Fibroblast of the aortic adventitia (primary cell): ENCODE measurements at regions not wholly inside any gene's neighbourhood (a gene's known extent, or its start where the extent isn't known, plus 50 kb on each side); places are given as distances from the start of the nearest gene placed in this dataset. TPM values are rescaled to one million over a fixed set of nuclear protein-coding genes. Genes with fewer than 3 reads are reported as not detected.

ENCODE experiments used
- DNase-seq: peaks from one replicate; pipeline ENCODE4 v3.0.0-alpha.2; 2010; ENCODE audit warnings: low read depth
- H3K4me3 ChIP-seq: 2 replicates; pipeline ENCODE4 v1.5.1; 2011; ENCODE audit warnings: low read depth, mild to moderate bottlenecking, control low read depth, low read length, moderate library complexity
- small RNA-seq: library from RNA; depleted of rRNA; stranded (forward); fragments of <200 nt; gene quantifications from one replicate; pipeline ENCODE3, GENCODE V24; 2012
- TF ChIP-seq, protein P1 (sequence below): IDR thresholded peaks from 2 replicates; pipeline ENCODE4 v1.5.1; 2011; ENCODE audit warnings: mild to moderate bottlenecking, low read length, control low read depth, inconsistent platforms; ENCODE audit not compliant: insufficient read depth

DNA sequence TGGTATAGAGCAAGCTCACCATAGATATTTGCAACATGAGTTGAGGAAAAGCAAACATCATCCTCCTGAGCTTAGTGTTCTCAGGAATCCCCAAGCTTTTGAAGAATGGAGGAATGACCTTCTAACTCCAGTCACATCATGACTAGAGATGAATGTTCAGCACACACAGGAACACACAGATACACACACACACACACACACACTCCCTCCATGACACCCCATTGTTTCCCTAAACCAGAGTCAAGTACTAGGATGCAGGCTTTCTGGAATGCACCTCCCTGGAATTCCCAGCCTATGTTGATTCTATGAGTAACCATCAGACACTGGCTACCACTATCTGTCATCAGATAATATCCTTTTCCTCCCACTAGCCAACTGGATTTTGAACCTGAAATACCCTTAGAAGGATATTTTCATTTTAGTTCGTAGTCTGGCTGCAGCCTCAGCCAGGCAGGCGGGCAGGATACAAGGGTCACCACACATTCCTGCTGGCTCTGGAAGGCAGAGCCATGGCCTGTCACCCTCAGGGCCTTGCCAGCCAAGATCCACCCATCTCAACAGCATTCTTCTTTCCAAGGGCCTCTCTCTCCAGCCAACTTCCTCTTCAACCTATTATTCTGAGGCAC lies 162.4 kb downstream of the FOXO1 start:
- peak; percentile 96 for DNase-seq
- TF ChIP-seq, protein P1, sequence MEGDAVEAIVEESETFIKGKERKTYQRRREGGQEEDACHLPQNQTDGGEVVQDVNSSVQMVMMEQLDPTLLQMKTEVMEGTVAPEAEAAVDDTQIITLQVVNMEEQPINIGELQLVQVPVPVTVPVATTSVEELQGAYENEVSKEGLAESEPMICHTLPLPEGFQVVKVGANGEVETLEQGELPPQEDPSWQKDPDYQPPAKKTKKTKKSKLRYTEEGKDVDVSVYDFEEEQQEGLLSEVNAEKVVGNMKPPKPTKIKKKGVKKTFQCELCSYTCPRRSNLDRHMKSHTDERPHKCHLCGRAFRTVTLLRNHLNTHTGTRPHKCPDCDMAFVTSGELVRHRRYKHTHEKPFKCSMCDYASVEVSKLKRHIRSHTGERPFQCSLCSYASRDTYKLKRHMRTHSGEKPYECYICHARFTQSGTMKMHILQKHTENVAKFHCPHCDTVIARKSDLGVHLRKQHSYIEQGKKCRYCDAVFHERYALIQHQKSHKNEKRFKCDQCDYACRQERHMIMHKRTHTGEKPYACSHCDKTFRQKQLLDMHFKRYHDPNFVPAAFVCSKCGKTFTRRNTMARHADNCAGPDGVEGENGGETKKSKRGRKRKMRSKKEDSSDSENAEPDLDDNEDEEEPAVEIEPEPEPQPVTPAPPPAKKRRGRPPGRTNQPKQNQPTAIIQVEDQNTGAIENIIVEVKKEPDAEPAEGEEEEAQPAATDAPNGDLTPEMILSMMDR, result no peak
- no peak overlapping the region for H3K4me3 ChIP-seq

DNA sequence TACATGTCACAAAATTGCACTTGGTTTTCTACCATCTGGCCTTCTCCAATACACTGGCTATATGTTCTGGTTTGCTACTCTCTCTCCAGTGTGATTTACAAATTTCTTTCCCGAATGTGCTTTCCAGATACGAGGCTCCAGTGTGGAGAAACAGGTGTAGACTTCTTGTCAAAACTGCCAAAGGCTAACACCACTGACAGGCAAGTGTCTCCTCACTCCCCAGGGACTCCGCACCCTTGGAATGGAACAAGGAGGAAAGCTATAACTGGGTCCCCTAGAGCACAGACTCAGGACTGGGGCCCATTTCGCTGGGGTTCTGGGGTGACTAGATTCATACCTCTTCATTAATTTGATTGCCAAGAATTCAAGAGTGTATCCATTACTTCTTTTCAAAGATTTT lies 161.8 kb downstream of the FOXO1 start:
- DNase-seq, result no peak
- H3K4me3 ChIP-seq, result no peak overlapping the region
- TF ChIP-seq, protein P1, result no peak

DNA sequence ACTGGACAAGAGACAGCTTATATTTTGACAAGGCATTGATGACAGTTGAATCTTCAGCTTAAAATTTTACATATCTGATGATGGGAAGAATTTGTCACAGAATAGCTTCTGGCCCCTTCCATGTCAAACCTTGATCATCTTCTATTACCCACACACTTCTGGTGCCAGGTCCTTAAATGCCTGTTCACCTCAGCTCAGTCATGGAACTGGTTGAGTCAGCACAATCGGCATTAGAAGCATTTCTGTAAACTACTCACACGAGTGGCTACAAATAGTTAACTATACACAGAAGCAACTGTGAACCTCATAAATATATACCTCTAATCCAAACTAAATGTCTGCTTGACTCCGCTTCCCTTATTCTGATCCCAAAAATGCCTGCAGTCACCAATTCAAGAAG lies 161.2 kb downstream of the FOXO1 start:
- no peak for DNase-seq
- TF ChIP-seq, protein P1, result no peak
- no peak overlapping the region for H3K4me3 ChIP-seq

Small RNA genes lying in the stretch of these regions (small RNA-seq; reads per million reads assigned to genes)
- gene RF00108 (not detected), gene RNY3P9 (not detected), gene RPL17P51 (not detected)
